Breast epithelium (tissue), 3 donors: ENCODE measurements at regions not wholly inside any gene's neighbourhood (a gene's known extent, or its start where the extent isn't known, plus 50 kb on each side); places are given as distances from the start of the nearest gene placed in this dataset.

Source experiments
- POLR2A ChIP-seq: fragments of 450-650 bp; IDR thresholded peaks from one replicate; pipeline ENCODE4 v1.6.1; 2016; ENCODE audit warnings: antibody characterized with exemption, mild to moderate bottlenecking, moderate library complexity
- TF ChIP-seq, protein P1 (sequence below), 3 donors: fragments of 450-650 bp; IDR thresholded peaks; one replicate each; pipeline ENCODE4 v1.5.1; 2016 to 2017; ENCODE audit warnings: antibody characterized with exemption in 3 of 3, mild to moderate bottlenecking in 3 of 3, moderate library complexity in 3 of 3

DNA sequence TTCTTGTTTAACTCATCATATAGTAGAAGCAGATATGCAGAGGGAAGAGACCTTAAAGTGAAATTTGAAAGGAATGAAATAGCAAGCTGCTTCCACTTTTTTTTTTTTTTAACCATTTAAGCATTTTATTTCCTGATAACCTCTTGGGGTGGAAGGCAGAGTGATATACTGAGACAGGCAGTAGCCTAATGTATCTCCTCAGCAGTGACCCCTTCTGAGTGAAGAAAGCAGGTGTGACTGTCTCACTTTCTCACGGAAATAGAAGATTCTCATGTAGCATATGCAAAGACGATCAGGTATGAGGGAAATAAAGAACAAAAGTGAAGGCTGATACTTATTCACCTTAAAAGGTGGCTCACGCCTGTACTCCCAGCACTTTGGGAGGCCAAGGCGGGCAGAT lies 187.1 kb upstream of the STXBP5 start:
- TF ChIP-seq, protein P1, sequence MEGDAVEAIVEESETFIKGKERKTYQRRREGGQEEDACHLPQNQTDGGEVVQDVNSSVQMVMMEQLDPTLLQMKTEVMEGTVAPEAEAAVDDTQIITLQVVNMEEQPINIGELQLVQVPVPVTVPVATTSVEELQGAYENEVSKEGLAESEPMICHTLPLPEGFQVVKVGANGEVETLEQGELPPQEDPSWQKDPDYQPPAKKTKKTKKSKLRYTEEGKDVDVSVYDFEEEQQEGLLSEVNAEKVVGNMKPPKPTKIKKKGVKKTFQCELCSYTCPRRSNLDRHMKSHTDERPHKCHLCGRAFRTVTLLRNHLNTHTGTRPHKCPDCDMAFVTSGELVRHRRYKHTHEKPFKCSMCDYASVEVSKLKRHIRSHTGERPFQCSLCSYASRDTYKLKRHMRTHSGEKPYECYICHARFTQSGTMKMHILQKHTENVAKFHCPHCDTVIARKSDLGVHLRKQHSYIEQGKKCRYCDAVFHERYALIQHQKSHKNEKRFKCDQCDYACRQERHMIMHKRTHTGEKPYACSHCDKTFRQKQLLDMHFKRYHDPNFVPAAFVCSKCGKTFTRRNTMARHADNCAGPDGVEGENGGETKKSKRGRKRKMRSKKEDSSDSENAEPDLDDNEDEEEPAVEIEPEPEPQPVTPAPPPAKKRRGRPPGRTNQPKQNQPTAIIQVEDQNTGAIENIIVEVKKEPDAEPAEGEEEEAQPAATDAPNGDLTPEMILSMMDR (IDR thresholded peaks at IDR 0.05): no peak
- no peak for TF ChIP-seq POLR2A
